HEK293 (cell line): ENCODE measurements at regions not wholly inside any gene's neighbourhood (a gene's known extent, or its start where the extent isn't known, plus 50 kb on each side); places are given as distances from the start of the nearest gene placed in this dataset.
"Not testable (repeated sequence)": the region's sequence is repeated elsewhere in the genome, so short reads cannot be mapped to it uniquely, and the experiment has no call there.

Experiments
- CTCF ChIA-PET: fragments of 350-600 bp; formaldehyde crosslinking; extraction: SDS; loops from one replicate; lab custom pipeline; 2021; ENCODE audit warnings: antibody characterized with exemption; lab: Yijun Ruan, JAX
- POLR2A ChIA-PET: fragments of 300-600 bp; formaldehyde crosslinking; extraction: SDS; loops from one replicate; lab custom pipeline; 2020; ENCODE audit warnings: antibody characterized with exemption, inconsistent platforms; lab: Yijun Ruan, JAX
- H3K27ac ChIP-seq: fragments of 200-500 bp; sonication (Bioruptor generic); 2 replicates; pipeline ENCODE4 v1.5.1; 2014; ENCODE audit warnings: low read depth, low read length, control low read depth, inconsistent platforms; ENCODE audit errors: extremely low read depth
- H3K36me3 ChIP-seq, 2 experiments: fragments of 200-500 bp in 1 of 2; sonication (Bioruptor generic) in 1 of 2; 1 replicate in 1 of 2; 2 replicates in 1 of 2; pipeline ENCODE4 v1.5.1; 2014 to 2017; ENCODE audit warnings: inconsistent platforms in 2 of 2, low read length in 2 of 2; ENCODE audit not compliant: control insufficient read depth in 2 of 2, insufficient read depth in 1 of 2
- H3K4me1 ChIP-seq: fragments of 200-500 bp; sonication (Bioruptor generic); 2 replicates; pipeline ENCODE4 v1.5.1; 2014; ENCODE audit warnings: mild to moderate bottlenecking, low read length, inconsistent platforms; ENCODE audit not compliant: control insufficient read depth, insufficient read depth
- H3K4me3 ChIP-seq: 2 replicates; pipeline ENCODE4 v1.5.1; 2011; ENCODE audit warnings: low read depth, mild to moderate bottlenecking, control low read depth, low read length, moderate library complexity
- H3K9me3 ChIP-seq: fragments of 200-500 bp; sonication (Bioruptor generic); 2 replicates; pipeline ENCODE4 v1.5.1; 2014; ENCODE audit warnings: low read depth, low read length, inconsistent platforms; ENCODE audit not compliant: control insufficient read depth, insufficient read depth
- FEZF1 ChIP-seq: fragments of 450-650 bp; formaldehyde crosslinking; IDR thresholded peaks from 2 replicates; pipeline ENCODE4 v1.5.1; 2016; ENCODE audit warnings: missing biosample characterization, missing genetic modification characterization
- GLIS2 ChIP-seq: fragments of 450-650 bp; formaldehyde crosslinking; IDR thresholded peaks from 2 replicates; pipeline ENCODE4 v1.5.1; 2016; ENCODE audit warnings: missing biosample characterization, missing genetic modification characterization
- HOXD13 ChIP-seq: sonication (generic); formaldehyde crosslinking; IDR thresholded peaks from 2 replicates; pipeline ENCODE4 v1.8.0; 2022; ENCODE audit warnings: missing genetic modification reagents, borderline replicate concordance
- KLF9 ChIP-seq: fragments of 450-650 bp; formaldehyde crosslinking; IDR thresholded peaks from 2 replicates; pipeline ENCODE4 v1.5.1; 2016; ENCODE audit warnings: missing biosample characterization, missing genetic modification characterization, low read depth
- OSR2 ChIP-seq: fragments of 450-650 bp; formaldehyde crosslinking; IDR thresholded peaks from 2 replicates; pipeline ENCODE4 v1.5.1; 2016; ENCODE audit warnings: missing biosample characterization, missing genetic modification characterization
- RBAK ChIP-seq: fragments of 450-650 bp; formaldehyde crosslinking; IDR thresholded peaks from 2 replicates; pipeline ENCODE4 v1.5.1; 2016; ENCODE audit warnings: missing biosample characterization, missing genetic modification characterization
- YY2 ChIP-seq: fragments of 450-650 bp; formaldehyde crosslinking; IDR thresholded peaks from 2 replicates; pipeline ENCODE4 v1.5.1; 2016; ENCODE audit warnings: missing biosample characterization, missing genetic modification characterization
- ZEB2 ChIP-seq: fragments of 450-650 bp; formaldehyde crosslinking; IDR thresholded peaks from 2 replicates; pipeline ENCODE4 v1.5.1; 2016; ENCODE audit warnings: missing biosample characterization, missing genetic modification characterization
- ZFP41 ChIP-seq: fragments of 450-650 bp; formaldehyde crosslinking; IDR thresholded peaks from 2 replicates; pipeline ENCODE4 v1.5.1; 2016; ENCODE audit warnings: missing biosample characterization, missing genetic modification characterization, borderline replicate concordance
- ZNF132 ChIP-seq: fragments of 450-650 bp; formaldehyde crosslinking; IDR thresholded peaks from 2 replicates; pipeline ENCODE4 v1.5.1; 2017; ENCODE audit warnings: missing biosample characterization, missing genetic modification characterization, borderline replicate concordance
- ZNF169 ChIP-seq: fragments of 450-650 bp; formaldehyde crosslinking; IDR thresholded peaks from 2 replicates; pipeline ENCODE4 v1.5.1; 2016; ENCODE audit warnings: missing biosample characterization, missing genetic modification characterization
- ZNF211 ChIP-seq: fragments of 450-650 bp; formaldehyde crosslinking; IDR thresholded peaks from 2 replicates; pipeline ENCODE4 v1.5.1; 2016; ENCODE audit warnings: low read depth, missing biosample characterization, missing genetic modification characterization
- ZNF214 ChIP-seq: fragments of 450-650 bp; formaldehyde crosslinking; IDR thresholded peaks from 2 replicates; pipeline ENCODE4 v1.5.1; 2017; ENCODE audit warnings: missing biosample characterization, mild to moderate bottlenecking, missing genetic modification characterization, borderline replicate concordance
- ZNF404 ChIP-seq: fragments of 450-650 bp; formaldehyde crosslinking; IDR thresholded peaks from 2 replicates; pipeline ENCODE4 v1.5.1; 2017; ENCODE audit warnings: missing biosample characterization, missing genetic modification characterization
- ZNF433 ChIP-seq: fragments of 450-650 bp; formaldehyde crosslinking; IDR thresholded peaks from 2 replicates; pipeline ENCODE4 v1.5.1; 2016; ENCODE audit warnings: missing biosample characterization, missing genetic modification characterization, low read depth
- ZNF514 ChIP-seq: fragments of 450-650 bp; formaldehyde crosslinking; IDR thresholded peaks from 2 replicates; pipeline ENCODE4 v1.5.1; 2016; ENCODE audit warnings: missing biosample characterization, missing genetic modification characterization
- ZNF529 ChIP-seq: fragments of 450-650 bp; formaldehyde crosslinking; IDR thresholded peaks from 2 replicates; pipeline ENCODE4 v1.5.1; 2017; ENCODE audit warnings: missing genetic modification characterization, missing biosample characterization; ENCODE audit not compliant: insufficient replicate concordance
- ZNF585B ChIP-seq: fragments of 450-650 bp; formaldehyde crosslinking; IDR thresholded peaks from 2 replicates; pipeline ENCODE4 v1.5.1; 2016; ENCODE audit warnings: missing biosample characterization, missing genetic modification characterization
- ZNF621 ChIP-seq: fragments of 450-650 bp; formaldehyde crosslinking; IDR thresholded peaks from 2 replicates; pipeline ENCODE4 v1.5.1; 2017; ENCODE audit warnings: missing biosample characterization, missing genetic modification characterization
- ZNF785 ChIP-seq: fragments of 450-650 bp; formaldehyde crosslinking; IDR thresholded peaks from 2 replicates; pipeline ENCODE4 v1.5.1; 2016; ENCODE audit warnings: missing biosample characterization, missing genetic modification characterization
- ZNF792 ChIP-seq: fragments of 450-650 bp; formaldehyde crosslinking; IDR thresholded peaks from 2 replicates; pipeline ENCODE4 v1.5.1; 2016; ENCODE audit warnings: missing biosample characterization, missing genetic modification characterization
- TF ChIP-seq, protein P1 (sequence below): fragments of 450-650 bp; formaldehyde crosslinking; IDR thresholded peaks from 2 replicates; pipeline ENCODE4 v1.5.1; 2016; ENCODE audit warnings: missing biosample characterization, missing genetic modification characterization
- TF ChIP-seq, protein P2 (sequence below): fragments of 450-650 bp; formaldehyde crosslinking; IDR thresholded peaks from 2 replicates; pipeline ENCODE4 v1.5.1; 2016; ENCODE audit warnings: missing biosample characterization, missing genetic modification characterization
- TF ChIP-seq, protein P3 (sequence below): fragments of 450-650 bp; IDR thresholded peaks from 2 replicates; pipeline ENCODE4 v1.5.1; 2018; ENCODE audit warnings: missing biosample characterization, mild to moderate bottlenecking, missing genetic modification characterization
- TF ChIP-seq, protein P4 (sequence below): fragments of 450-650 bp; formaldehyde crosslinking; IDR thresholded peaks from 2 replicates; pipeline ENCODE4 v1.5.1; 2016; ENCODE audit warnings: missing biosample characterization, missing genetic modification characterization
- TF ChIP-seq, protein P5 (sequence below): fragments of 450-650 bp; formaldehyde crosslinking; IDR thresholded peaks from 2 replicates; pipeline ENCODE4 v1.5.1; 2016; ENCODE audit warnings: missing biosample characterization, missing genetic modification characterization

DNA sequence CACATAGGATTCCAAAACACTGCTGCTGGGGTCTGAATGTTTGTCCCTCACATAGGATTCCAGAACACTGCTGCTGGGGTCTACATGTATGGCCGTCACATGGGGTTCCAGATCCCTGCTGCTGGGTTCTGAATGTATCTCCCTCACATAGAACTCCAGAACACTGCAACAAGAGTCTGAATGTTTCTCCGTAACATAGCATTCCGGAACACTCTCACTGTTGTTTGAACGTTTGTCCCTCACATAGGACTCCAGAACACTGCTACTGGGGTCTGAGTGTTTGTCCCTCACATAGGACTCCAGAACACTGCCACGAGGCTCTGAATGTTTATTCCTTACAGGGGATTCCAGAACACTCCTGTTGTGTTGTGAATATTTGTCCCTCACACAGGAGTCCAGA is 216.8 kb downstream of the FOXD4L6 start:
- ChIA-PET POLR2A (no interaction called here), CTCF (no interaction called here)
- H3K4me3 ChIP-seq: no peak overlapping the region
- H3K9me3 ChIP-seq: no peaks in the 10 kb centered on the region
- TF ChIP-seq ZNF404 (tag by site-specific recombination): no peak
- TF ChIP-seq, protein P1, sequence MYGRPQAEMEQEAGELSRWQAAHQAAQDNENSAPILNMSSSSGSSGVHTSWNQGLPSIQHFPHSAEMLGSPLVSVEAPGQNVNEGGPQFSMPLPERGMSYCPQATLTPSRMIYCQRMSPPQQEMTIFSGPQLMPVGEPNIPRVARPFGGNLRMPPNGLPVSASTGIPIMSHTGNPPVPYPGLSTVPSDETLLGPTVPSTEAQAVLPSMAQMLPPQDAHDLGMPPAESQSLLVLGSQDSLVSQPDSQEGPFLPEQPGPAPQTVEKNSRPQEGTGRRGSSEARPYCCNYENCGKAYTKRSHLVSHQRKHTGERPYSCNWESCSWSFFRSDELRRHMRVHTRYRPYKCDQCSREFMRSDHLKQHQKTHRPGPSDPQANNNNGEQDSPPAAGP: no peak
- no peak for TF ChIP-seq ZNF214 (tag by site-specific recombination)
- TF ChIP-seq ZNF792 (tag by site-specific recombination): no peak
- TF ChIP-seq OSR2 (tag by site-specific recombination): no peak
- TF ChIP-seq ZNF169 (tag by site-specific recombination): no peak
- no peak for TF ChIP-seq ZNF785 (tag by site-specific recombination)
- TF ChIP-seq ZFP41: no peak
- no peak for TF ChIP-seq ZEB2 (tag by site-specific recombination)
- TF ChIP-seq, protein P2, sequence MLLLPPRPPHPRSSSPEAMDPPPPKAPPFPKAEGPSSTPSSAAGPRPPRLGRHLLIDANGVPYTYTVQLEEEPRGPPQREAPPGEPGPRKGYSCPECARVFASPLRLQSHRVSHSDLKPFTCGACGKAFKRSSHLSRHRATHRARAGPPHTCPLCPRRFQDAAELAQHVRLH (tag by site-specific recombination): no peak
- TF ChIP-seq HOXD13 (CRISPR knock-in tag): no peak
- TF ChIP-seq, protein P3, sequence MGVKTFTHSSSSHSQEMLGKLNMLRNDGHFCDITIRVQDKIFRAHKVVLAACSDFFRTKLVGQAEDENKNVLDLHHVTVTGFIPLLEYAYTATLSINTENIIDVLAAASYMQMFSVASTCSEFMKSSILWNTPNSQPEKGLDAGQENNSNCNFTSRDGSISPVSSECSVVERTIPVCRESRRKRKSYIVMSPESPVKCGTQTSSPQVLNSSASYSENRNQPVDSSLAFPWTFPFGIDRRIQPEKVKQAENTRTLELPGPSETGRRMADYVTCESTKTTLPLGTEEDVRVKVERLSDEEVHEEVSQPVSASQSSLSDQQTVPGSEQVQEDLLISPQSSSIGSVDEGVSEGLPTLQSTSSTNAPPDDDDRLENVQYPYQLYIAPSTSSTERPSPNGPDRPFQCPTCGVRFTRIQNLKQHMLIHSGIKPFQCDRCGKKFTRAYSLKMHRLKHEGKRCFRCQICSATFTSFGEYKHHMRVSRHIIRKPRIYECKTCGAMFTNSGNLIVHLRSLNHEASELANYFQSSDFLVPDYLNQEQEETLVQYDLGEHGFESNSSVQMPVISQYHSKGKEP: no peak
- TF ChIP-seq ZNF132 (tag by site-specific recombination): no peak
- no peak for TF ChIP-seq ZNF211 (tag by site-specific recombination)
- no peaks in the 10 kb centered on the region for H3K4me1 ChIP-seq
- H3K36me3 ChIP-seq: no peaks in the 10 kb centered on the region
- H3K27ac ChIP-seq: no peak overlapping the region

DNA sequence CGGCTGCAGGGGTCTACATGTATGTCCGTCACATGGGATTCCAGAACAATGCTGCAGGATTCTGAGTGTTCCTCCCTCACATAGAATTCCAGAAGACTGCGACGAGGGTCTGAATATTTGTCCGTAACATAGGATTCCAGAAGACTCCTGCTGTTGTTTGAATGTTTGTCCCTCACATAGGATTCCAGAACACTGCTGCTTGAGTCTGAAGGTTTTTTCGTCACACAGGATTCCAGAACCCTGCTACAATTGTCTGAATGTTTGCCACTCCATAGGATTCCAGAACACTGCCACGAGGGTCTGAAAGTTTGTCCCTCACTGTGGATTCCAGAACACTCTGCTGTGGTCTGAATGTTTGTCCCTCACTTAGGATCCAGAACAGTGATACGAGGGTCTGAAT is 217.5 kb downstream of the FOXD4L6 start:
- not testable (repeated sequence) for H3K9me3 ChIP-seq

DNA sequence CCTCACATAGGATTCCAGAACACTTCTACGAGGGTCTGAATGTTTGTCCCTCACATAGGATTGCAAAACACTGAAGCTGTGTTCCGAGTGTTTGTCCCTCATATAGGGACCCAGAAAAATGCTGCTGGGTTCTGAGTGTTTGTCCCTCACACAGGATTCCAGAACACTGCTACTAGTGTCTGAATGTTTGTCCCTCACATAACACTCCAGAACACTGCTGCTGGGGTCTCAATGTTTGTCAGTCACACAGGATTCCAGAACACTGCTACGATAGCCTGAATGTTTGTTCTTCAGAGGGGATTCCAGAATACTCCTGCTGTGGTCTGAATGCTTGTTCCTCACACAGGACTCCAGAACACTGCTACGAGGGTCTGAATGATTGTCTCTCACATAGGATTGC is 218.7 kb downstream of the FOXD4L6 start:
- ChIA-PET CTCF (no interaction called here), POLR2A (no interaction called here)
- Histone ChIP-seq H3K36me3 (no peaks in the 10 kb centered on the region), H3K4me3 (no peak overlapping the region), H3K9me3 (no peaks in the 10 kb centered on the region), H3K27ac (no peak overlapping the region), H3K4me1 (no peaks in the 10 kb centered on the region)
- TF ChIP-seq ZNF792 (tag by site-specific recombination): no peak
- TF ChIP-seq, protein P4, sequence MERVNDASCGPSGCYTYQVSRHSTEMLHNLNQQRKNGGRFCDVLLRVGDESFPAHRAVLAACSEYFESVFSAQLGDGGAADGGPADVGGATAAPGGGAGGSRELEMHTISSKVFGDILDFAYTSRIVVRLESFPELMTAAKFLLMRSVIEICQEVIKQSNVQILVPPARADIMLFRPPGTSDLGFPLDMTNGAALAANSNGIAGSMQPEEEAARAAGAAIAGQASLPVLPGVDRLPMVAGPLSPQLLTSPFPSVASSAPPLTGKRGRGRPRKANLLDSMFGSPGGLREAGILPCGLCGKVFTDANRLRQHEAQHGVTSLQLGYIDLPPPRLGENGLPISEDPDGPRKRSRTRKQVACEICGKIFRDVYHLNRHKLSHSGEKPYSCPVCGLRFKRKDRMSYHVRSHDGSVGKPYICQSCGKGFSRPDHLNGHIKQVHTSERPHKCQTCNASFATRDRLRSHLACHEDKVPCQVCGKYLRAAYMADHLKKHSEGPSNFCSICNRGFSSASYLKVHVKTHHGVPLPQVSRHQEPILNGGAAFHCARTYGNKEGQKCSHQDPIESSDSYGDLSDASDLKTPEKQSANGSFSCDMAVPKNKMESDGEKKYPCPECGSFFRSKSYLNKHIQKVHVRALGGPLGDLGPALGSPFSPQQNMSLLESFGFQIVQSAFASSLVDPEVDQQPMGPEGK: no peak
- TF ChIP-seq ZNF585B (tag by site-specific recombination): no peak
- no peak for TF ChIP-seq ZEB2 (tag by site-specific recombination)
- no peak for TF ChIP-seq RBAK (tag by site-specific recombination)
- TF ChIP-seq ZNF433 (tag by site-specific recombination): no peak
- TF ChIP-seq, protein P5, sequence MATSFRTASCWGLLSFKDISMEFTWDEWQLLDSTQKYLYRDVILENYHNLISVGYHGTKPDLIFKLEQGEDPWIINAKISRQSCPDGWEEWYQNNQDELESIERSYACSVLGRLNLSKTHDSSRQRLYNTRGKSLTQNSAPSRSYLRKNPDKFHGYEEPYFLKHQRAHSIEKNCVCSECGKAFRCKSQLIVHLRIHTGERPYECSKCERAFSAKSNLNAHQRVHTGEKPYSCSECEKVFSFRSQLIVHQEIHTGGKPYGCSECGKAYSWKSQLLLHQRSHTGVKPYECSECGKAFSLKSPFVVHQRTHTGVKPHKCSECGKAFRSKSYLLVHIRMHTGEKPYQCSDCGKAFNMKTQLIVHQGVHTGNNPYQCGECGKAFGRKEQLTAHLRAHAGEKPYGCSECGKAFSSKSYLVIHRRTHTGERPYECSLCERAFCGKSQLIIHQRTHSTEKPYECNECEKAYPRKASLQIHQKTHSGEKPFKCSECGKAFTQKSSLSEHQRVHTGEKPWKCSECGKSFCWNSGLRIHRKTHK: no peak
- no peak for TF ChIP-seq KLF9 (tag by site-specific recombination)
- TF ChIP-seq YY2 (tag by site-specific recombination): no peak
- no peak for TF ChIP-seq ZNF514 (tag by site-specific recombination)
- TF ChIP-seq ZNF529 (tag by site-specific recombination): no peak
- no peak for TF ChIP-seq ZNF621 (tag by site-specific recombination)
- TF ChIP-seq FEZF1: no peak
- no peak for TF ChIP-seq GLIS2 (tag by site-specific recombination)

More for the DNA sequence above, 217.5 kb downstream of the FOXD4L6 start:
- POLR2A ChIA-PET, H3K36me3 ChIP-seq, CTCF ChIA-PET, H3K4me3 ChIP-seq, H3K4me1 ChIP-seq, H3K27ac ChIP-seq: not testable (repeated sequence)

DNA sequence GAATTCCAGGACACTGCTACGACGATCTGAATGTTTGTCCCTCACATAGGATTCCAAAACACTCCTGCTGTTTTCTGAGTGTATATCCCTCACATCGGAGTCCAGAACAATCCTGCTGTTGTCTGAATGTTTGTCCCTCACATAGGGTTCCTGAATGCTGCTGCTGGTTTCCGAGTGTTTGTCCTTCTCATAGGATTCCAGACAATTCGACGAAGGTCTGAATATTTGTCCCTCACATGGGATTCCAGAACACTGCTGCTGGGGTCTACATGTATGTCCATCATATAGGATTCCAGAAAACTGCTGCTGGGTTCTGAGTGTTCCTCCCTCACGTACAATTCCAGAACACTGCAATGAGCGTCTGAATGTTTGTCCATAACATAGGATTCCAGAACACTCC is 219.4 kb downstream of the FOXD4L6 start:
- CTCF ChIA-PET, H3K4me3 ChIP-seq, H3K9me3 ChIP-seq, H3K27ac ChIP-seq, H3K4me1 ChIP-seq, H3K36me3 ChIP-seq, POLR2A ChIA-PET: not testable (repeated sequence)
